Astrocyte of the cerebellum (primary cell): ENCODE measurements at regions not wholly inside any gene's neighbourhood (a gene's known extent, or its start where the extent isn't known, plus 50 kb on each side); places are given as distances from the start of the nearest gene placed in this dataset.

ENCODE experiments used
- DNase-seq: peaks from one replicate; pipeline ENCODE4 v3.0.0-alpha.2; 2011; ENCODE audit warnings: low read depth
- H3K4me3 ChIP-seq: 2 replicates; pipeline ENCODE4 v1.5.1; 2011; ENCODE audit warnings: mild to moderate bottlenecking, low read depth, low read length, moderate library complexity
- in situ Hi-C: cut with HindIII; loops from 2 replicates; pipeline ENCODE4 v1.10.0; 2017; ENCODE audit warnings: low sequenced_read_pairs
- TF ChIP-seq, protein P1 (sequence below): IDR thresholded peaks from 2 replicates; pipeline ENCODE4 v1.5.1; 2012; ENCODE audit warnings: low read length, low read depth, moderate library complexity, mild to moderate bottlenecking; ENCODE audit errors: missing control alignments

- no peak overlapping the region for H3K4me3 ChIP-seq
- in situ Hi-C loops, result no loop called here
- no peak for DNase-seq
- TF ChIP-seq, protein P1, sequence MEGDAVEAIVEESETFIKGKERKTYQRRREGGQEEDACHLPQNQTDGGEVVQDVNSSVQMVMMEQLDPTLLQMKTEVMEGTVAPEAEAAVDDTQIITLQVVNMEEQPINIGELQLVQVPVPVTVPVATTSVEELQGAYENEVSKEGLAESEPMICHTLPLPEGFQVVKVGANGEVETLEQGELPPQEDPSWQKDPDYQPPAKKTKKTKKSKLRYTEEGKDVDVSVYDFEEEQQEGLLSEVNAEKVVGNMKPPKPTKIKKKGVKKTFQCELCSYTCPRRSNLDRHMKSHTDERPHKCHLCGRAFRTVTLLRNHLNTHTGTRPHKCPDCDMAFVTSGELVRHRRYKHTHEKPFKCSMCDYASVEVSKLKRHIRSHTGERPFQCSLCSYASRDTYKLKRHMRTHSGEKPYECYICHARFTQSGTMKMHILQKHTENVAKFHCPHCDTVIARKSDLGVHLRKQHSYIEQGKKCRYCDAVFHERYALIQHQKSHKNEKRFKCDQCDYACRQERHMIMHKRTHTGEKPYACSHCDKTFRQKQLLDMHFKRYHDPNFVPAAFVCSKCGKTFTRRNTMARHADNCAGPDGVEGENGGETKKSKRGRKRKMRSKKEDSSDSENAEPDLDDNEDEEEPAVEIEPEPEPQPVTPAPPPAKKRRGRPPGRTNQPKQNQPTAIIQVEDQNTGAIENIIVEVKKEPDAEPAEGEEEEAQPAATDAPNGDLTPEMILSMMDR, result no peak
Measured at GRCh38 chr13:73960474-73960873, 173.7 kb downstream of the KLF12 start.

DNA sequence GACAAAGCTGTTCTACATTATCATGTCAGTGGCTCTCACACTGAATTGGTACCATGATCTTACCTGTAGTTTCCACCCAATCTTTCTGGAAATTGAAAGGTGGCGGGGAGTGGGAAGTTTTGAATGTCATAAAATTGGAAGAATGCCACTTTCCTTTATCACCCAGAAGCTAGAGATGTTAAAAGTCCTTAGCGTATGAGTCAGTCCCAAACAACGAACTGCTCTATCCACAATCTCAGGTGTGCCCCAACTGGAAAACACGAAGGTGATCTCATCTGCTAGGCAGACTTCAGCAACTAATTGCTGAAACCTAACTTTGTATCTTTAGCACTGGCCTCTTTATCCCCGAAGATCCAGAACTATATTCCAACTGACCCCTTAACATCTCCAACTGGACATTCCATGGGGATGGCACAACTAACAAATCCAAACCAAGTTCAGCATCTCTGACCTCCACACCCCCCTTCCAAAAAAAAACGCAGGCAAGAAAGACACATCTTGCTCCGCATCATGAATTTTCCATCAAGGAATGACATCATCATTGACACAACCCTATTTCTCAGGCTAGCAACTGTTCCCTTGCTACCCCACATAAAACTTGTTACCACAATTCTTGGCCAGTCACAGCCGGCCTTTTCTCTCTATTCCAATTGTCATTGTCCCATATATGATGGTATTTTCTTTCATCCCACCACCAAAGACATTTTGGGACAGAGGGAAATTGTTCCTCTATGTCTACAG, 175.4 kb downstream of the KLF12 start:
- in situ Hi-C loops, result no loop called here
- TF ChIP-seq, protein P1, result no peak
- no peak for DNase-seq

GRCh38 chr13:73957889-73958288, 176.3 kb downstream of the KLF12 start:
- no peak overlapping the region for H3K4me3 ChIP-seq
- in situ Hi-C loops, result no loop called here
- no peak for DNase-seq
- TF ChIP-seq, protein P1, result no peak

More for the DNA sequence above, 175.4 kb downstream of the KLF12 start:
- no peak overlapping the region for H3K4me3 ChIP-seq

DNA sequence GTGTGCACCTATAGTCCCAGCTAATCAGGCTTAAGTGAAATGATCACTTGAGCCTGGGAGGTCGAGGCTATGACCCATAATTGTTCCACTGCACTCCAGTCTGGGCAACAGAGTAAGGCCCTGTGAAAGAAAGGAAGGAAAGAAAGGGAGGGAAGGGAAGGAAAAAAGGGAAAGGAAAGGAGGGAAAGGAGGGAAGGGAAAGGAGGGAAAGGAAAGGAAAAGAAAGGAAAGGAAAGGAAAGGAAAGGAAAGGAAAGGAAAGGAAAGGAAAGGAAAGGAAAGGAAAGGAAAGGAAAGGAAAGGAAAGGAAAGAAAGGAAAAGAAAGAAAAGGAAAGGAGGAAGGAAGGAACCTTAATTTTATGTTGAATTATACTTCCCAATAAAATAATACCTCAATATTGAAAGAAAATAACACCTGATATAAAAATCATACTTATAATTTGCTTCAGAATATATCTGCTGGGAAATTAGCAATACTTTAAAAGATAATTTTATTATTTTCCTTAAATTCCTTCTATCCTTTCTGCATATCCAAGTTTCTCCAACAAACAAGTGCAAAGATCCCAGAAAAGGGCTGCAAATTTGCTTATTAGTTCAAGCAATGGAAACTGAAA, 177.3 kb downstream of the KLF12 start:
- in situ Hi-C loops, result no loop called here
- no peak overlapping the region for H3K4me3 ChIP-seq

DNA sequence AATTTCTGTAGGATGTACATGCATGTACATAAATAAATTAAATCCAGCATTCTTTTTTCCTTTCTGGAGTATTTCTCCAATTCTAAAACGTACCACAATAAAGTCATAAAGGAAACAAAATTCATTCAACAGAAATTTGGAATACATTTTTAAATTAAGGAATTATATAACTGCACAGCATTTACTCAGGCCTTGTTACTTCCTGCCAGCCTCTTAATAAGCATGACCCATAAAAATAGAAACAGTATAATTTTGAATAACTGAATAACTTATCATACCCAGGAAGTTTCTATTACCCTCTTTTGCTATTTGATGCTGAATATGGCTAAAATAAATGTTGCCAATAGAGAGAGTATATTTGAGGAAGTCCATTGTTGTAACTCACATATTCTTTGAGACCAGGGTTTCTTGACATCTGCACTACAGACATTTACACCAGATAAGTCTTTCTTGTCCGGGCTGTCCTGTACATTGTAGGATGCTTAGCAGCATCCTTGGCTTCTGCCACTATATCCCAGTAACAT, 178.2 kb downstream of the KLF12 start:
- TF ChIP-seq, protein P1, result no peak
- in situ Hi-C loops, result no loop called here
- no peak for DNase-seq
- H3K4me3 ChIP-seq, result no peak overlapping the region

More for the DNA sequence above, 177.3 kb downstream of the KLF12 start:
- TF ChIP-seq, protein P1, result no peak
- DNase-seq, result no peak

DNA sequence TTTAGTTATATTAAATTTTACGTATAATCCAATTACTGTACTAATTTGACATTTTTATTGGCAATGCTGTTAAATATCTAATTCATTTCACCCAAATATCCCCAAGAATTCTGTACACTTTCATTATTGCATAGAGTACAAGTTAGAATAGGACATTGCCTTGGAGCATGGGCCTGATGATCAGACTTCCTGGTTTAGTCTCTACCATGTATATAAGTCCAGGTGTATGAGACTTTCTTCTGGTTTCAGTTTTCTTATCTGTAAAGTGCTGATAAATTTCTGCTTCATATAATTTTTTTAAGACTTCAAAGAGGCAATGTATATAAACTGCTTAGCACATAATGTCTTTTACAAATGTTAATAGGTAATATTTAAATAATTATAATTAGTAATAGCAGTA, 179.4 kb downstream of the KLF12 start:
- no peak overlapping the region for H3K4me3 ChIP-seq
- in situ Hi-C loops, result no loop called here
- TF ChIP-seq, protein P1, result no peak
- DNase-seq, result no peak
